GM12874 (cell line): ENCODE measurements at regions not wholly inside any gene's neighbourhood (a gene's known extent, or its start where the extent isn't known, plus 50 kb on each side); places are given as distances from the start of the nearest gene placed in this dataset.

Experiments used
- TF ChIP-seq, protein P1 (sequence below): IDR thresholded peaks from 2 replicates; pipeline ENCODE4 v1.5.1; 2011; ENCODE audit warnings: low read depth, mild to moderate bottlenecking, control low read depth, low read length, moderate library complexity; ENCODE audit not compliant: insufficient read depth

GRCh38 chr16:26595199-26595598, 471.5 kb upstream of the C16orf82 start:
- TF ChIP-seq, protein P1, sequence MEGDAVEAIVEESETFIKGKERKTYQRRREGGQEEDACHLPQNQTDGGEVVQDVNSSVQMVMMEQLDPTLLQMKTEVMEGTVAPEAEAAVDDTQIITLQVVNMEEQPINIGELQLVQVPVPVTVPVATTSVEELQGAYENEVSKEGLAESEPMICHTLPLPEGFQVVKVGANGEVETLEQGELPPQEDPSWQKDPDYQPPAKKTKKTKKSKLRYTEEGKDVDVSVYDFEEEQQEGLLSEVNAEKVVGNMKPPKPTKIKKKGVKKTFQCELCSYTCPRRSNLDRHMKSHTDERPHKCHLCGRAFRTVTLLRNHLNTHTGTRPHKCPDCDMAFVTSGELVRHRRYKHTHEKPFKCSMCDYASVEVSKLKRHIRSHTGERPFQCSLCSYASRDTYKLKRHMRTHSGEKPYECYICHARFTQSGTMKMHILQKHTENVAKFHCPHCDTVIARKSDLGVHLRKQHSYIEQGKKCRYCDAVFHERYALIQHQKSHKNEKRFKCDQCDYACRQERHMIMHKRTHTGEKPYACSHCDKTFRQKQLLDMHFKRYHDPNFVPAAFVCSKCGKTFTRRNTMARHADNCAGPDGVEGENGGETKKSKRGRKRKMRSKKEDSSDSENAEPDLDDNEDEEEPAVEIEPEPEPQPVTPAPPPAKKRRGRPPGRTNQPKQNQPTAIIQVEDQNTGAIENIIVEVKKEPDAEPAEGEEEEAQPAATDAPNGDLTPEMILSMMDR = no peak

- TF ChIP-seq, protein P1 = no peak
These were observed 468.7 kb upstream of the C16orf82 start for GRCh38 chr16:26598061-26598460.

- TF ChIP-seq, protein P1 = no peak
These were observed 467.5 kb upstream of the C16orf82 start for GRCh38 chr16:26598998-26599784.

DNA sequence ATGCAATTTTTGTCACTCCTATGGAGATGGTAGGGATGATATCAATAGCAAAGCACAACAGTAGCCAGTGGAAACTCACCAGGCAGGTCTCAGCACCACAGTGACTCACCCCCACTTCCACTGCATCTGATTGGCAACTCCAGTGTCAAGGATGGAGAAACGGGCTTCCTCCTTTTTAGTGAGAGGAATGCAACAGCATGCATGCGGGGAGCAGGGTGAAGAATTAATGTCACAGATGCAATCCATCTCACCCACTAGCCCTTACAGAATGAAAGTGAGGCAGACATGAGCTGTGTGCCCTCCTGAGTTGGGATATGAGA, 467.0 kb upstream of the C16orf82 start:
- TF ChIP-seq, protein P1 = no peak

- TF ChIP-seq, protein P1 = no peak
These were observed 465.4 kb upstream of the C16orf82 start for GRCh38 chr16:26601335-26601734.

- TF ChIP-seq, protein P1 = no peak
These were observed 461.0 kb upstream of the C16orf82 start for GRCh38 chr16:26605626-26606271.

DNA sequence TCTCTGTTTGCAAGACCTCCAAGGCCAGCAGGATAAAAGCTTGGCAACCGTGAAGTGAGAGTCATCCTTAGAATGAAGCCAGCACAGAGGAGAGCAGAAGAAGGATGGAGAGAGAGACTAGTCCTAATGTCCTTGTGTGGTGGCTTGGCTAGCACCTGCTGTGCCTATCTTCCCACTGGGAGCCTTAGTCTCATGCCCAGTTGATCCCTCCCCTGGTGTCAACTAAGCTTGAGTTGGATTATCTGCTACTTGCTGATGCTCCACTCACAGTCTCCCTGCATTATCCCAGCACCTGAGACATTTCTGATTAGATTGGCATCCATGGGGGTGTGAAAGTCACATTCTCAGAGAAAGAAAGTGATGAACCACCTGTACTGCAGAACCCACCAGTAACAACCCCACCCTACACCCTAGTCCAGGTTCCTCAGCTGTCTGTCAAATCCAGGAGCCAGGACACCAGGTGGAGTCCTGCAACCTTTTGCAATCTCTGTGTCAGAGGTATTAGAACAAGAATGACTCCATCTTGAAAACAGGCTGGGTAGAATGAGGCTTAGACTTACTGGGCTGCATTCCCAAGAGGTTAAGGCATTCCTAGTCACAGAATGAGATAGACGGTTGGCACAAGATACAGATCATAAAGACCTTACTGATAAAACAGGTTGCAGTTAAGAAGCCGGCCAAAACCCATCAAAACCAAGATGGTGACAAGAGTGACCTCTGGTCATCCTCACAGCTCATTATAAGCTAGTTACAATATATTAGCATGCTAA, 460.2 kb upstream of the C16orf82 start:
- TF ChIP-seq, protein P1 = no peak
